Peyer's patch (tissue), 4 donors: ENCODE measurements at regions not wholly inside any gene's neighbourhood (a gene's known extent, or its start where the extent isn't known, plus 50 kb on each side); places are given as distances from the start of the nearest gene placed in this dataset.

ENCODE experiments used
- DNase-seq, 3 donors: peaks; one replicate each; pipeline ENCODE4 v3.0.0-alpha.2; 2017 to 2019
- H3K27ac ChIP-seq, 4 donors: fragments of 200-600 bp; sonication (generic); one replicate each; pipeline ENCODE4 v1.5.1; 2016 to 2019
- H3K27me3 ChIP-seq, 2 donors: fragments of 200-600 bp; sonication (generic); one replicate each; pipeline ENCODE4 v1.5.1; 2019
- H3K36me3 ChIP-seq, 3 donors: fragments of 200-600 bp; sonication (generic); one replicate each; pipeline ENCODE4 v1.5.1; 2016 to 2019
- H3K4me1 ChIP-seq, 4 donors: fragments of 200-600 bp; sonication (generic); one replicate each; pipeline ENCODE4 v1.5.1; 2016 to 2019
- H3K4me3 ChIP-seq, 4 donors: fragments of 200-600 bp; sonication (generic); 1 replicate in 3 of 4; 2 replicates in 1 of 4; pipeline ENCODE4 v1.5.1; 2016 to 2019; ENCODE audit warnings: mild to moderate bottlenecking in 1 of 4
- H3K9me3 ChIP-seq, 4 donors: fragments of 200-600 bp; sonication (generic); one replicate each; pipeline ENCODE4 v1.5.1; 2016 to 2019; ENCODE audit warnings: mild to moderate bottlenecking in 1 of 4
- POLR2A ChIP-seq, 2 donors: fragments of 450-650 bp; IDR thresholded peaks; one replicate each; pipeline ENCODE4 v1.5.1; 2017; ENCODE audit warnings: antibody characterized with exemption in 2 of 2, mild to moderate bottlenecking in 2 of 2, moderate library complexity in 2 of 2
- TF ChIP-seq, protein P1 (sequence below), 6 experiments: fragments of 450-650 bp in 4 of 6; fragments of 200-600 bp in 2 of 6; sonication (generic) in 1 of 6; IDR thresholded peaks; one replicate each; pipeline ENCODE4 v1.5.1; 2017 to 2019; ENCODE audit warnings: antibody characterized with exemption in 6 of 6, mild to moderate bottlenecking in 3 of 6, moderate library complexity in 1 of 6

DNA sequence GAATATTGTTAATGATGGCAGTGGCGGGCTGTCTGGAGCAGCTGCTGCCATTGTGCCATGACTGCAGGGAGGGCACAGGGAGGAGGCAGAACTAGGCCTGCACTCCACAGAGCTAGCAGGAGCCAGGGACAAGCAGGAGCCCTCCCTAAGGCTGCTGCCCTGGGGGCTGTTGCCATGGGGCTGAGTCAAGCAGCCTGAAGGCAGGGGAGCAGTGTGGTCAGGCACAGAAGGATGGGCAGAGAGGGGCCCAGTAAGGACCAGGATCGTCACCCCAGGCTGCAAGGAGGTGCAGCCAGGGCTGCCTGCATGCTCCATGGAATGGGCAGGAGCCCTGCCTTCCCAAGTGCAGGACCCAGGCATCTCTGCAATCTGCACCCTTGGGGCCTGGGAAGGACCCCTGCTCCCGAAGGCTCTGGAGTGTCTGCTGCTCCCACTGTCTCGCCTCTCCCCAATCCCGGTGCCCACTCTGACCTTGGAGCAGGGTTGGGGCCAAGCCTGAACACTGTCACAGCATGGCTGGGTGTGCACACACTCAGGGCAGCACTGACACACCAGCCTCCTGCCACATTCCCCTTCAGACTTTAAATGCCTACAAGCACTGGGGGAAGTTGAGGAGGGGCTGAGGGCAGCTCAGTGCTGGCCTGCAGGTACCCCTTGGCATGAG is 98.3 kb upstream of the GALNTL6 start:
- TF ChIP-seq, protein P1, sequence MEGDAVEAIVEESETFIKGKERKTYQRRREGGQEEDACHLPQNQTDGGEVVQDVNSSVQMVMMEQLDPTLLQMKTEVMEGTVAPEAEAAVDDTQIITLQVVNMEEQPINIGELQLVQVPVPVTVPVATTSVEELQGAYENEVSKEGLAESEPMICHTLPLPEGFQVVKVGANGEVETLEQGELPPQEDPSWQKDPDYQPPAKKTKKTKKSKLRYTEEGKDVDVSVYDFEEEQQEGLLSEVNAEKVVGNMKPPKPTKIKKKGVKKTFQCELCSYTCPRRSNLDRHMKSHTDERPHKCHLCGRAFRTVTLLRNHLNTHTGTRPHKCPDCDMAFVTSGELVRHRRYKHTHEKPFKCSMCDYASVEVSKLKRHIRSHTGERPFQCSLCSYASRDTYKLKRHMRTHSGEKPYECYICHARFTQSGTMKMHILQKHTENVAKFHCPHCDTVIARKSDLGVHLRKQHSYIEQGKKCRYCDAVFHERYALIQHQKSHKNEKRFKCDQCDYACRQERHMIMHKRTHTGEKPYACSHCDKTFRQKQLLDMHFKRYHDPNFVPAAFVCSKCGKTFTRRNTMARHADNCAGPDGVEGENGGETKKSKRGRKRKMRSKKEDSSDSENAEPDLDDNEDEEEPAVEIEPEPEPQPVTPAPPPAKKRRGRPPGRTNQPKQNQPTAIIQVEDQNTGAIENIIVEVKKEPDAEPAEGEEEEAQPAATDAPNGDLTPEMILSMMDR (IDR thresholded peaks at IDR 0.05) = no peak
- no peak for TF ChIP-seq POLR2A (IDR thresholded peaks at IDR 0.05)

DNA sequence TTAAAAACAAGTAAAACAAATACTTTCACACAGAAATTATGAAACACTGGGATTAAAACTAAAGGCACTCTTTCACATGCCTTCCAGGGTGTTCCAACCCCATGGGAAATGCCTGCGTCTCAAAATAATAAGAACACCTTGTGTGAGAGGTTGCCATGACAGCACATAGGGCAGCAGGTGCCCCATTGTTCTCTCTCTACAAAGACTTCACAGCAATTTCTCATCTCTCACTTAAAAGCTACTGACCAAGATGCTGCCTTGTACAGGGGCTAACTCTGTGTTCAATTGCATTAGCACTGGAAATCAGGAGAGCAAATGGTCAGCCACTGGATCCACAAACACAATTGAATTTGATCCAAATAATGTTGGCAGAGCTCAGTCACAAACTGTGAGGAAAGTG is 102.5 kb upstream of the GALNTL6 start:
- Histone ChIP-seq H3K4me1 (no peaks in the 10 kb centered on the region), H3K9me3 (peaks cover 0 to 5% (median 0%) of the 10 kb centered on the region in 4 donors), H3K27ac (no peak overlapping the region), H3K4me3 (no peak overlapping the region), H3K36me3 (no peaks in the 10 kb centered on the region), H3K27me3 (no peaks in the 10 kb centered on the region)
- DNase-seq = no peak
- TF ChIP-seq POLR2A (IDR thresholded peaks at IDR 0.05) = no peak
- TF ChIP-seq, protein P1 (IDR thresholded peaks at IDR 0.05) = no peak

More for the DNA sequence above, 98.3 kb upstream of the GALNTL6 start:
- H3K27me3 ChIP-seq = no peaks in the 10 kb centered on the region
- no peak overlapping the region for H3K4me3 ChIP-seq
- H3K9me3 ChIP-seq = peaks cover 0 to 5% (median 0%) of the 10 kb centered on the region in 4 donors
- H3K36me3 ChIP-seq = no peaks in the 10 kb centered on the region
- no peaks in the 10 kb centered on the region for H3K4me1 ChIP-seq
- no peak for DNase-seq
- no peak overlapping the region for H3K27ac ChIP-seq

DNA sequence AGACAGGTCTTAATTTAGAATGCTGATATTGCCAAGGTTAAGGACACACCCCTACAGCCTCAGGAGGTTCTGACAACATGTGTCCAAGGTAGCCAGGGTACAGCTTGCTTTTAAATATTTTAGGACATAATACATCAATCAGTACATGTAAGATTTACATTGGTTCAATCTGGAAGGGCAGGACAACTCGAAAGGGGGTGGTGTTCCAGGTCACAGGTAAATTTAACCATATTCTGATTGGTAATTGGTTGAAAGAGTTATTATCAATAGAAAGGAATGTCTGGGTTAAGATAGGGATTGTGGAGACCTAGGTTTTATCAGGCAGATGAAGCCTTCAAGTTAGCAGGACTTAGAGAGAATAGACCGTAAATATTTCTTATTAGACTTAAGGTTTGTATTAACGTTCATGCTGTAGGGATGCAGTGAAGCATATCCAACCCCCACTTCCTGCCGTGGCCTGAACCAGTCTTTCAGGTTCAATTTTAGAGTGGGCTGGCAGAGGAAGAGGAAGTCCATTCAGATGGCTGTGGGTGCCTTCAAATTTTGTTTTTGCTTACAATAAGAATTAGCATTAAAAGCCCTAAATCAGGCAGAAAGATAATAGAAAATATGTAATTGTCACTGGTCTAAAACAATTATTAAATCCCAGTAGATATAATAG is 136.5 kb upstream of the GALNTL6 start:
- Histone ChIP-seq H3K36me3 (no peaks in the 10 kb centered on the region), H3K27me3 (no peaks in the 10 kb centered on the region), H3K4me3 (peak overlapping the region in 1 of 4 donors; percentile 4), H3K27ac (no peak overlapping the region), H3K4me1 (no peaks in the 10 kb centered on the region), H3K9me3 (no peaks in the 10 kb centered on the region)
- TF ChIP-seq, protein P1 (IDR thresholded peaks at IDR 0.05) = no peak
- no peak for TF ChIP-seq POLR2A (IDR thresholded peaks at IDR 0.05)
- peak in 2 of 3 donors; percentile 50 to 51 for DNase-seq

DNA sequence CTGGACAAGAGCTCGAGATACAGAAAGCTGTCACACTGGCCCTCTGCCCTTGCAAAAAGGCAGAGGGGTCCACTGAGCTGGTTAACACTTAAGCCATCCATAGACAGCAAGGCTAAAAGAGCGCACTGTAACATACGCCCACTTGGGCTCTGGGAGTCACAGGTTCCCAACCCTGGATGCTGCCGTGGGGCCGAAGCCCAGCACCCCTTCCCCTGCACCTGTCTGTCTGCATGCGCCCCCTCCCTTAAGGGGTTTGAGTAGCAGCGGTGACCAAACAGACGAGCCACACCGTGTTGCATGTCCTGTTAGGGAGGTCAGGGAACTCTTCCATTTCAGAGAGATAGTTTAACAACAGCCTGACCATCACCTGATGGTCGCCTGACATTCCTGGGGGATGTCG is 138.4 kb upstream of the GALNTL6 start:
- TF ChIP-seq, protein P1 (IDR thresholded peaks at IDR 0.05) = no peak
- no peak for TF ChIP-seq POLR2A (IDR thresholded peaks at IDR 0.05)
- no peaks in the 10 kb centered on the region for H3K27me3 ChIP-seq
- no peaks in the 10 kb centered on the region for H3K4me1 ChIP-seq
- no peak overlapping the region for H3K27ac ChIP-seq
- no peaks in the 10 kb centered on the region for H3K9me3 ChIP-seq
- no peak overlapping the region for H3K4me3 ChIP-seq
- no peak for DNase-seq
- H3K36me3 ChIP-seq = no peaks in the 10 kb centered on the region

DNA sequence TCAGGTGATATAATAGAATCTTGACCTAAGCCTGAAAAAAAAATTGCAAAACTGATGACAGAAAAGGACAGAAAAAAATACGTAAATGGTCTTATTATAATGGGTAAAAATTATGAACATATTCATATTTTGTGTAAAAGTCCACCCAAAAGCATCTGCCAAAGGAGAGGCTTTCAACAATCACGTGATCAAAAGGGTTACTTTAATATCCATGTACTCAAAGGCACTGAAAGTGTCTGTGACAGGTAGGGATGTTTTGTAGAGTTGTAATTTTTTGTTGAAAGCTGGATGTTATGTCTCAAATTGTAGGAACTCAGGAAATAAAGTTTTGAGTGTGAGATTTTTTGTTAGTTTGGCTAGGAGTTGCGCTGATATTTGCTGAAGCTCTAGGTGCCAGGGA is 144.8 kb upstream of the GALNTL6 start:
- Histone ChIP-seq H3K4me3 (no peak overlapping the region), H3K9me3 (no peaks in the 10 kb centered on the region), H3K4me1 (no peaks in the 10 kb centered on the region), H3K27ac (no peak overlapping the region), H3K36me3 (no peaks in the 10 kb centered on the region), H3K27me3 (no peaks in the 10 kb centered on the region)
- TF ChIP-seq, protein P1 (IDR thresholded peaks at IDR 0.05) = no peak
- TF ChIP-seq POLR2A (IDR thresholded peaks at IDR 0.05) = no peak
- no peak for DNase-seq
